OCI-LY1 (cell line): ENCODE measurements at regions not wholly inside any gene's neighbourhood (a gene's known extent, or its start where the extent isn't known, plus 50 kb on each side); places are given as distances from the start of the nearest gene placed in this dataset.

Experiments used
- H2AFZ ChIP-seq: fragments of 200-600 bp; sonication (generic), shearing (Covaris generic); 2 replicates; pipeline ENCODE4 v1.6.0; 2014; ENCODE audit warnings: antibody characterized with exemption, mild to moderate bottlenecking, low read length
- H3F3A ChIP-seq: fragments of 200-600 bp; sonication (generic), shearing (Covaris generic); 2 replicates; pipeline ENCODE4 v1.6.0; 2014; ENCODE audit warnings: mild to moderate bottlenecking, antibody characterized with exemption, low read length, moderate library complexity; ENCODE audit not compliant: insufficient read depth
- H3K27ac ChIP-seq: fragments of 200-600 bp; sonication (generic); 2 replicates; pipeline ENCODE4 v1.5.1; 2014; ENCODE audit warnings: low read length, mixed run types, mild to moderate bottlenecking, low read depth; ENCODE audit not compliant: poor library complexity, severe bottlenecking
- H3K27me3 ChIP-seq: fragments of 200-600 bp; sonication (generic); 2 replicates; pipeline ENCODE4 v1.6.0; 2014; ENCODE audit warnings: antibody characterized with exemption, mild to moderate bottlenecking, low read length, moderate library complexity; ENCODE audit not compliant: insufficient read depth
- H3K36me3 ChIP-seq: fragments of 200-600 bp; sonication (generic); 2 replicates; pipeline ENCODE4 v1.6.1; 2014; ENCODE audit warnings: mild to moderate bottlenecking, antibody characterized with exemption, low read length, moderate library complexity, mixed read lengths; ENCODE audit not compliant: insufficient read depth
- H3K4me1 ChIP-seq: fragments of 200-600 bp; sonication (generic); 2 replicates; pipeline ENCODE4 v1.5.1; 2014; ENCODE audit warnings: mild to moderate bottlenecking, low read length, moderate library complexity; ENCODE audit not compliant: insufficient read depth, severe bottlenecking
- H3K4me2 ChIP-seq: fragments of 200-600 bp; sonication (generic), shearing (Covaris generic); 2 replicates; pipeline ENCODE4 v1.6.1; 2014; ENCODE audit warnings: low read length
- H3K4me3 ChIP-seq: fragments of 200-600 bp; sonication (generic); 2 replicates; pipeline ENCODE4 v1.5.1; 2014; ENCODE audit warnings: low read length, low read depth, mild to moderate bottlenecking, mixed read lengths; ENCODE audit not compliant: poor library complexity, severe bottlenecking
- H3K79me2 ChIP-seq: fragments of 200-600 bp; shearing (Covaris generic); 2 replicates; pipeline ENCODE4 v1.6.1; 2016; ENCODE audit warnings: mixed run types, low read length, mixed read lengths; ENCODE audit not compliant: insufficient read depth
- H3K9ac ChIP-seq: fragments of 200-600 bp; sonication (generic), shearing (Covaris generic); 2 replicates; pipeline ENCODE4 v1.6.1; 2014; ENCODE audit warnings: mild to moderate bottlenecking, low read length, mixed read lengths
- H3K9me2 ChIP-seq: fragments of 200-600 bp; sonication (generic), shearing (Covaris generic); 2 replicates; pipeline ENCODE4 v1.6.1; 2014; ENCODE audit warnings: low read depth, mild to moderate bottlenecking, low read length, mixed read lengths
- H3K9me3 ChIP-seq: fragments of 200-600 bp; shearing (Covaris generic); 2 replicates; pipeline ENCODE4 v1.6.1; 2014; ENCODE audit warnings: low read length, mixed read lengths
- H4K20me1 ChIP-seq: fragments of 200-600 bp; sonication (generic), shearing (Covaris generic); 2 replicates; pipeline ENCODE4 v1.6.0; 2016; ENCODE audit warnings: mild to moderate bottlenecking, low read length; ENCODE audit not compliant: insufficient read depth
- EZH2 ChIP-seq: fragments of 200-600 bp; sonication (generic), shearing (Covaris generic); IDR thresholded peaks from 2 replicates; pipeline ENCODE4 v1.8.0; 2017; ENCODE audit warnings: borderline replicate concordance, mixed run types, mild to moderate bottlenecking, antibody characterized with exemption, low read length, moderate library complexity, mixed read lengths
- TF ChIP-seq, protein P1 (sequence below): fragments of 200-600 bp; sonication (generic), shearing (Covaris generic); IDR thresholded peaks from 2 replicates; pipeline ENCODE4 v1.5.1; 2017; ENCODE audit warnings: mild to moderate bottlenecking, antibody characterized with exemption, low read length, moderate library complexity, mixed read lengths

DNA sequence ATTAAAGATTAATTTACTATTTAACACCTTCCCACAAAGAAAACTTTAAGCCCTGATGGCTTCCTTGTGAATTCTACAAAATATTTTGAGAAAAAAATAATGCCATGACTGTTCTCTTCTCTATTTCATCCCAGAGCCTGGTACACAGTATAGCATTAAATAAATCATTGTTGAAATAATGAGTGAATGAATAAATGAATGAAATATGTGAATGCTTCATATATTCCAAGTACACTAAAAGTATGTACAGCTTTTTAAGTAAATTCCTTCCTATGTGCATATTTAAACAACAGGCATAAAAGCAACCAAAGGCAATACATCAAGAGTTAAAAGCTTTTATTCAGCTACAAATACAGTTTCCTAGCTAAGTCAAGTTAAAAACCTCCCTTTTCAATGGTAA, 144.9 kb upstream of the CCDC196 start:
- Histone ChIP-seq H3F3A (no peaks in the 10 kb centered on the region), H3K4me2 (no peak overlapping the region), H3K79me2 (no peaks in the 10 kb centered on the region), H3K9me2 (no peaks in the 10 kb centered on the region), H3K9me3 (no peaks in the 10 kb centered on the region), H2AFZ (no peak overlapping the region), H4K20me1 (no peaks in the 10 kb centered on the region), H3K4me1 (no peaks in the 10 kb centered on the region), H3K36me3 (no peaks in the 10 kb centered on the region), H3K9ac (no peak overlapping the region), H3K27me3 (no peaks in the 10 kb centered on the region), H3K4me3 (no peak overlapping the region), H3K27ac (no peak overlapping the region)
- TF ChIP-seq, protein P1, sequence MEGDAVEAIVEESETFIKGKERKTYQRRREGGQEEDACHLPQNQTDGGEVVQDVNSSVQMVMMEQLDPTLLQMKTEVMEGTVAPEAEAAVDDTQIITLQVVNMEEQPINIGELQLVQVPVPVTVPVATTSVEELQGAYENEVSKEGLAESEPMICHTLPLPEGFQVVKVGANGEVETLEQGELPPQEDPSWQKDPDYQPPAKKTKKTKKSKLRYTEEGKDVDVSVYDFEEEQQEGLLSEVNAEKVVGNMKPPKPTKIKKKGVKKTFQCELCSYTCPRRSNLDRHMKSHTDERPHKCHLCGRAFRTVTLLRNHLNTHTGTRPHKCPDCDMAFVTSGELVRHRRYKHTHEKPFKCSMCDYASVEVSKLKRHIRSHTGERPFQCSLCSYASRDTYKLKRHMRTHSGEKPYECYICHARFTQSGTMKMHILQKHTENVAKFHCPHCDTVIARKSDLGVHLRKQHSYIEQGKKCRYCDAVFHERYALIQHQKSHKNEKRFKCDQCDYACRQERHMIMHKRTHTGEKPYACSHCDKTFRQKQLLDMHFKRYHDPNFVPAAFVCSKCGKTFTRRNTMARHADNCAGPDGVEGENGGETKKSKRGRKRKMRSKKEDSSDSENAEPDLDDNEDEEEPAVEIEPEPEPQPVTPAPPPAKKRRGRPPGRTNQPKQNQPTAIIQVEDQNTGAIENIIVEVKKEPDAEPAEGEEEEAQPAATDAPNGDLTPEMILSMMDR: no peak
- no peak for TF ChIP-seq EZH2

DNA sequence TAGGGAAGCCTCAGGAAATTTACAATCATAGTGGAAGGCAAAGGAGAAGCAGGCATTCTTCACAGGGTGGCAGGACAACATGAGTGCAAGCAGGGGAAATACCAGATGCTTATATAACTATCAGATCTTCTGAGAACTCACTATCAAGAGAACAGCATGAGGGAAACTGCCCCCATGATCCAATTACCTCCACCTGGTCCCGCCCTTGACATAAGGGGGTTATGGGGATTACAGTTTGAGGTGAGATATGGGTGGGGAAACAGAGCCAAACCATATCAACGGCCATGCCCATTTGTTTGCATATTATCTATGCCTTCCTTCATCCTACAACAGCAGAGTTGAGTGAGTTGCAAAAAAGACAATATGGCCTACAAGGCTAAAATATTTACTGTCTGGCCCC, 140.2 kb upstream of the CCDC196 start:
- Histone ChIP-seq H3K79me2 (no peaks in the 10 kb centered on the region), H2AFZ (no peak overlapping the region), H4K20me1 (no peaks in the 10 kb centered on the region), H3K4me1 (no peaks in the 10 kb centered on the region), H3K9me2 (no peaks in the 10 kb centered on the region), H3K4me3 (no peak overlapping the region), H3K9ac (no peak overlapping the region), H3K36me3 (no peaks in the 10 kb centered on the region), H3K27ac (no peak overlapping the region), H3F3A (no peaks in the 10 kb centered on the region), H3K4me2 (no peak overlapping the region), H3K27me3 (no peaks in the 10 kb centered on the region), H3K9me3 (no peaks in the 10 kb centered on the region; the same call in 1 of the 2 replicates)
- TF ChIP-seq EZH2: no peak
- TF ChIP-seq, protein P1: no peak

DNA sequence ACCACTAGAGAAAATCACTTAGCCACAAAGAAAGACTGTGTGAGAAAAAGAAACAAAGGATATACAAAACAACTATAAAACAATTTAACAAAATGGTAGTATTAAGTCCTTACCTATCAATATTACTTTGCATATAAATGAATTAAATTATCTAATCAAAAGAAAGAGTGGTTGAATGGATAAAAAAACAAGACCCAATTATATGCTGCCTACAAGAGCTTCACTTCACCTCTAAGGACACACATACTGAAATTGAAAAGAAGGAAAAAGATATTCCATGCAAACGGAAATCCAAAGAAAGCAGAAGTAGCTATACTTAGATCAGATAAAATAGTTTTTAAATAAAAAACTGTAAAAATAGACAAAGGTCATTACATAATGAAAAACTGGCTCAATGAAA, 134.9 kb upstream of the CCDC196 start:
- H3K27ac ChIP-seq: no peak overlapping the region
- no peaks in the 10 kb centered on the region for H3K27me3 ChIP-seq
- no peaks in the 10 kb centered on the region for H3F3A ChIP-seq
- TF ChIP-seq, protein P1: no peak
- no peak for TF ChIP-seq EZH2
- H2AFZ ChIP-seq: no peak overlapping the region
- H3K4me3 ChIP-seq: no peak overlapping the region
- no peaks in the 10 kb centered on the region for H3K9me2 ChIP-seq
- H3K9me3 ChIP-seq: no peaks in the 10 kb centered on the region; the same call in 1 of the 2 replicates
- no peak overlapping the region for H3K9ac ChIP-seq
- no peaks in the 10 kb centered on the region for H3K36me3 ChIP-seq
- H3K4me1 ChIP-seq: no peaks in the 10 kb centered on the region
- no peaks in the 10 kb centered on the region for H3K79me2 ChIP-seq
- H3K4me2 ChIP-seq: no peak overlapping the region
- no peaks in the 10 kb centered on the region for H4K20me1 ChIP-seq
